A673 (cell line): ENCODE measurements at regions not wholly inside any gene's neighbourhood (a gene's known extent, or its start where the extent isn't known, plus 50 kb on each side); places are given as distances from the start of the nearest gene placed in this dataset.
A peak's percentile ranks its signal among the peaks of the same experiment; 100 is the strongest.
"Not testable (repeated sequence)": the region's sequence is repeated elsewhere in the genome, so short reads cannot be mapped to it uniquely, and the experiment has no call there.

Experiments
- BruUV-seq: library from RNA; stranded (reverse); fragments of 400-500 nt; replicated peaks from 2 replicates; lab custom pipeline; 2021; lab: Mats Ljungman, UMichigan
- CTCF ChIA-PET: fragments of 300-600 bp; sonication (Branson Sonifier 250); formaldehyde crosslinking; loops from one replicate; lab custom pipeline; 2022; ENCODE audit warnings: antibody characterized with exemption; lab: Charles Lee
- POLR2A ChIA-PET: fragments of 300-600 bp; sonication (Branson Sonifier 250); formaldehyde crosslinking; loops from one replicate; lab custom pipeline; 2022; ENCODE audit warnings: antibody characterized with exemption; ENCODE audit not compliant: low non-redundant PET; lab: Charles Lee
- DNase-seq: peaks from one replicate; pipeline ENCODE4 v3.0.0-alpha.2; 2015; ENCODE audit warnings: low spot score
- H3K27ac ChIP-seq: fragments of 200-600 bp; sonication (generic); 2 replicates; pipeline ENCODE4 v1.5.1; 2016; ENCODE audit warnings: mixed run types, low read depth, mild to moderate bottlenecking, mixed read lengths, antibody characterized with exemption, low read length; ENCODE audit not compliant: poor library complexity, severe bottlenecking
- H3K27me3 ChIP-seq: fragments of 200-600 bp; sonication (generic); replicated peaks from 2 replicates; pipeline ENCODE4 v1.6.1; 2017; ENCODE audit warnings: mixed run types, low read depth, mild to moderate bottlenecking, mixed read lengths, antibody characterized with exemption, low read length; ENCODE audit not compliant: insufficient read depth, poor library complexity
- H3K36me3 ChIP-seq: fragments of 200-600 bp; sonication (generic); 2 replicates; pipeline ENCODE4 v1.6.1; 2016; ENCODE audit warnings: mixed run types, mild to moderate bottlenecking, mixed read lengths, antibody characterized with exemption, low read length; ENCODE audit not compliant: insufficient read depth, poor library complexity, severe bottlenecking
- H3K4me1 ChIP-seq: fragments of 200-600 bp; sonication (generic); 2 replicates; pipeline ENCODE4 v1.6.1; 2017; ENCODE audit warnings: mixed run types, mild to moderate bottlenecking, mixed read lengths, antibody characterized with exemption, low read length; ENCODE audit not compliant: insufficient read depth, poor library complexity, severe bottlenecking
- H3K4me3 ChIP-seq: fragments of 200-600 bp; sonication (generic); 2 replicates; pipeline ENCODE4 v1.5.1; 2016; ENCODE audit warnings: low read depth, mixed run types, mild to moderate bottlenecking, mixed read lengths, low read length; ENCODE audit not compliant: poor library complexity, severe bottlenecking
- H3K9me3 ChIP-seq: fragments of 200-600 bp; sonication (generic); 2 replicates; pipeline ENCODE4 v1.6.1; 2016; ENCODE audit warnings: mixed run types, low read depth, mild to moderate bottlenecking, mixed read lengths, antibody characterized with exemption, low read length; ENCODE audit not compliant: poor library complexity, severe bottlenecking
- EZH2 ChIP-seq: fragments of 200-600 bp; sonication (generic); IDR thresholded peaks from 2 replicates; pipeline ENCODE4 v1.6.1; 2017; ENCODE audit warnings: borderline replicate concordance, low read depth, mild to moderate bottlenecking, mixed read lengths, antibody characterized with exemption, low read length; ENCODE audit not compliant: poor library complexity, severe bottlenecking
- intact Hi-C: fragments of 100-400 bp; cut with micrococcal nuclease; formaldehyde crosslinking; loops from one replicate; pipeline ENCODE4 v1.10.0; 2022; ENCODE audit not compliant: unreplicated experiment
- TF ChIP-seq, protein P1 (sequence below): fragments of 300-800, 200-600 bp; sonication (generic); conservative IDR thresholded peaks from 2 replicates; pipeline ENCODE4 v1.5.1; 2017; ENCODE audit warnings: low read depth, mild to moderate bottlenecking, antibody characterized with exemption, low read length, moderate library complexity, mixed read lengths

DNA sequence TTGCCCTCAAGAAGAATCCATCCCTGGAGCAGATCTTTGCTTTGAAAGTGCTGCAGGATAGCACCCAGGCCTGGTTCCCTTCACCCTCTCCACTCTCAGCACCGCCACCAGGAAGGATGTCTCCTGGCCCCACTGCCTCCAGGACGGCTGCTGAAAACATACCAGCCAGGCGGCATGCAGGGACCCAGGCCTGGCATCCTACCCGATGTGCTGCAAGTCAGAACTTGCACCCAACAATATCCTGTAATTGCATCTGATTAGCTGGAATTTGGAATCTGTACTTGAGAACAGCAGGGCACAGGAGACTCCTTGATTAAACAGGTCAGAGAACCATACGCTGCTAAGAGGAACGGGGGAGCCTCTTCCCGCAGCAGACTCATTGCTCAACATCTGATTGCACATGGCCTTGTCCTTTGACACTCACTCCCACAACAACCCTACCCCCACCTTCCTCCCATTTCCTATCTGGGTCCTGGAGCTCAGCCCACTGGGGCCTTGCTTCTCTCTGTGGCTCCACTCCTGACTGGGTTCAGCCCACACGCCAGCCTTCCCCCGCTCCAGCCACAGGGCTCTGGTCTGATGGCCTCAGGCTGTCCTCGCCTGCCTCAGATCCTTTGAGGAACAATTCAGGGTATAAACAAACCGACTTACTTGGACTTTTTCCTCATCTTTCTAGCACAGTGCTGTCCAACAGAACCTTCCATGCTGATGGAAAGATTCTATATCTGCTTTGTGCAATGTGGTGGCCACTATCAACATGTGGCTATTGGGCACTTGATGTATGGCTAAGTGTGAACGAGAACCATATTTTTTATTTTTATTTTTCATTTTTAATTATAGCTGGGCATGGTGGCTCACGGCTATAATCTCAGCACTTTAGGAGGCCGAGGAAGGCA, 78.0 kb downstream of the FGD2 start:
- no peaks in the 10 kb centered on the region for H3K9me3 ChIP-seq
- H3K27ac ChIP-seq: no peak overlapping the region
- POLR2A ChIA-PET: no interaction called here
- H3K4me1 ChIP-seq: peaks cover 8% of the 10 kb centered on the region
- intact Hi-C loops: no loop called here
- DNase-seq: peak; percentile 52
- no peak overlapping the region for H3K4me3 ChIP-seq
- BruUV-seq: no TSS peak
- no peaks in the 10 kb centered on the region for H3K27me3 ChIP-seq
- no peaks in the 10 kb centered on the region for H3K36me3 ChIP-seq
- CTCF ChIA-PET: no interaction called here
- no peak for TF ChIP-seq EZH2
- TF ChIP-seq, protein P1, sequence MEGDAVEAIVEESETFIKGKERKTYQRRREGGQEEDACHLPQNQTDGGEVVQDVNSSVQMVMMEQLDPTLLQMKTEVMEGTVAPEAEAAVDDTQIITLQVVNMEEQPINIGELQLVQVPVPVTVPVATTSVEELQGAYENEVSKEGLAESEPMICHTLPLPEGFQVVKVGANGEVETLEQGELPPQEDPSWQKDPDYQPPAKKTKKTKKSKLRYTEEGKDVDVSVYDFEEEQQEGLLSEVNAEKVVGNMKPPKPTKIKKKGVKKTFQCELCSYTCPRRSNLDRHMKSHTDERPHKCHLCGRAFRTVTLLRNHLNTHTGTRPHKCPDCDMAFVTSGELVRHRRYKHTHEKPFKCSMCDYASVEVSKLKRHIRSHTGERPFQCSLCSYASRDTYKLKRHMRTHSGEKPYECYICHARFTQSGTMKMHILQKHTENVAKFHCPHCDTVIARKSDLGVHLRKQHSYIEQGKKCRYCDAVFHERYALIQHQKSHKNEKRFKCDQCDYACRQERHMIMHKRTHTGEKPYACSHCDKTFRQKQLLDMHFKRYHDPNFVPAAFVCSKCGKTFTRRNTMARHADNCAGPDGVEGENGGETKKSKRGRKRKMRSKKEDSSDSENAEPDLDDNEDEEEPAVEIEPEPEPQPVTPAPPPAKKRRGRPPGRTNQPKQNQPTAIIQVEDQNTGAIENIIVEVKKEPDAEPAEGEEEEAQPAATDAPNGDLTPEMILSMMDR: no peak

DNA sequence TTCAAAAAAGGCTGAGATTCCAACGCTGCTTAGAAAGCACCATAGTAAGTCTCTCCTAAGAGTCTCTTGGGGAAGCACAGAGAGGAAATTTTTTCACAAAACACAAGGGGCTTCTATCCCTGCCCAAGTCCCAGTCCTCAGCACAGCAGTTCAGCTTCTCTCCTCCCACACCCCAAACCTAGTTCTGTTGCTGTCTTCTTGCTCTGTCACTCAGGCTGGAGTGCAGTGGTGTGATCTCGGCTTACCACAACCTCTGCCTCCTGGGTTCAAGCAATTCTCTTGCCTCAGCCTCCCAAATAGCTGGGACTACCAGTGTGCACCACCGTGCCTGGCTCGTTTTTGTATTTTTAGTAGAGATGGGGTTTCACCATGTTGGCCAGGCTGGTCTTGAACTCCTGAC, 79.2 kb downstream of the FGD2 start:
- CTCF ChIA-PET, intact Hi-C loops, H3K9me3 ChIP-seq, H3K27me3 ChIP-seq, H3K27ac ChIP-seq, H3K4me1 ChIP-seq, H3K4me3 ChIP-seq, DNase-seq, H3K36me3 ChIP-seq, BruUV-seq, POLR2A ChIA-PET: not testable (repeated sequence)

DNA sequence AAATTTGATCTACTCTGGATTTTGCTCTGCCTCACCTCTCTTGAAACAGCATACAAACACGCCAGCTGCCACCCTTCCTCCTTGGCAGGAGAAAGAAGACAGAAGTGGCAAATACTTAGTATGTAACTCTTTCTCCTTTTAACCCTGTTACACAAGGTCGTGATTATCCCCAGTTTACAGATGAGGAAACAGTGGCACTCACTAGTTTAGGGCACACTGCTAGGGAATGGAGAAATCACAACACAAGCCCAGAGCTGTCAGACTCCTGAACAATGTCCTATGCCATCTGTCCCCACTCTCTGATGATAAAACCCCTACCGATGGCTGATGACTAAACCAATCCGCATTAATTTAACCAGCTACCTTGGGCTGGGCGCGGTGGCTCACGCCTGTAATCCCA, 79.7 kb downstream of the FGD2 start:
- Histone ChIP-seq H3K36me3 (no peaks in the 10 kb centered on the region), H3K27ac (no peak overlapping the region), H3K27me3 (no peaks in the 10 kb centered on the region), H3K4me1 (peaks cover 8% of the 10 kb centered on the region), H3K4me3 (no peak overlapping the region), H3K9me3 (no peaks in the 10 kb centered on the region)
- POLR2A ChIA-PET: no interaction called here
- intact Hi-C loops: no loop called here
- DNase-seq: no peak
- BruUV-seq: no TSS peak
- CTCF ChIA-PET: no interaction called here
- TF ChIP-seq, protein P1: no peak
- TF ChIP-seq EZH2: no peak

DNA sequence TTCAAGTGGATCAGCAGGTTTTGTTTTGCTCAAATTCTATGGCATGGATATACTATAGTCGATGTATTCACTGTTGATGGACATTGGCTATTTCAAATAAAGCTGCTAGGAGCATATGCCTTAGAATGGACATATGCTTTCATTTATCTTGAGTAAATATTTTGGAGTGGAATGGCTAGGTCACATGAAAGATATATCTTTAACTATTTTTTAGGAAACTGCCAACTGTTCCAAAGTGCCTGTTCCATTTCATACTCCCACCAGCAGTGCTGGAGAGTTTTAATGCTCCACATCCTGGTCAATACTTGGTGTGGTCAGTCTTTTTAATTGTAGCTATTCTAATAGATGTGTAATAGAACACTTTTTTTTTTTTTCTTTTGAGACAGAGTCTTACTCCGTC, 81.1 kb upstream of the PIM1 start:
- Histone ChIP-seq H3K4me1 (no peaks in the 10 kb centered on the region), H3K4me3 (no peak overlapping the region), H3K27ac (no peak overlapping the region), H3K36me3 (no peaks in the 10 kb centered on the region), H3K27me3 (no peaks in the 10 kb centered on the region), H3K9me3 (no peaks in the 10 kb centered on the region)
- no TSS peak for BruUV-seq
- no peak for DNase-seq
- intact Hi-C loops: no loop called here
- CTCF ChIA-PET: no interaction called here
- POLR2A ChIA-PET: no interaction called here
- no peak for TF ChIP-seq EZH2
